ENCODE measurements at regions not wholly inside any gene's neighbourhood (a gene's known extent, or its start where the extent isn't known, plus 50 kb on each side); places are given as distances from the start of the nearest gene placed in this dataset.

DNA sequence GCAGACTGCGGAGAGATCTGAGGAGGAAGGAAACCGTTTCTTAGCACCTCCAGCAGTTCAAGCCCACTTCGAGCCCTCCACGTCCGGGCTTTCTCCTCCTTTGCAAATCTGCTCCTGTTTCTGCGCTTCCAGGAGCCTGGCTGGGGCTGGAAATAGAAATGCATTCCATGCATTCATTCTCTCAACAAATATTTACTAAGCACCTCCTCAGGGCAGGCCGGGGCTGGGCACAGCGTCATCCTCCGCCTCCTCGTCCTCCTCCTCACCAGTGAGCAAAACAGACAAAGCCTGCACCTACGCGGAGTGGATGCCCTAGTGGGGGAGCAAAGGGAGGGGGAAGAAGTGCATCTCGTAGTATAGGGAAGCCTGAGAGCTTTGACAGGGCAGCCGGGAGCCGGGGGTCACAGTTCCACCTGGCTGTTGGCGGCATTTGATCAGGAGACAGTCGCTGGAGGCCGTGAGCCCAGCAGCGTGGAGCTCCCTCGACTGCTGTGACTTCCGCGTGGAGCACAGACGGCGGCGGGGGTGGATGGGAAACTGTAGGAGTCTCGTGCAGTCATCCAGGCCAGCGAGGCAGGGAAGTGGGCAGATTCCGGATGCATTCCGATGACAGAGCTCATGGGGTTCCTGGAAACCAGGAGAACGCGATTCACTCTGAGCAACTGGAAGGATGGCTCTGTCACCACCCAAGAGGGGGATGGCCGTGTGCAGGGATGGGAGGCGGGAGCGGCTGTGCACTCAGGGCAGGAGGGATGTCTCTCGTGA lies 93.5 kb downstream of the SIK1 start:
- TF ChIP-seq POLR2A (IDR thresholded peaks at IDR 0.05): no peak
- TF ChIP-seq, protein P1, sequence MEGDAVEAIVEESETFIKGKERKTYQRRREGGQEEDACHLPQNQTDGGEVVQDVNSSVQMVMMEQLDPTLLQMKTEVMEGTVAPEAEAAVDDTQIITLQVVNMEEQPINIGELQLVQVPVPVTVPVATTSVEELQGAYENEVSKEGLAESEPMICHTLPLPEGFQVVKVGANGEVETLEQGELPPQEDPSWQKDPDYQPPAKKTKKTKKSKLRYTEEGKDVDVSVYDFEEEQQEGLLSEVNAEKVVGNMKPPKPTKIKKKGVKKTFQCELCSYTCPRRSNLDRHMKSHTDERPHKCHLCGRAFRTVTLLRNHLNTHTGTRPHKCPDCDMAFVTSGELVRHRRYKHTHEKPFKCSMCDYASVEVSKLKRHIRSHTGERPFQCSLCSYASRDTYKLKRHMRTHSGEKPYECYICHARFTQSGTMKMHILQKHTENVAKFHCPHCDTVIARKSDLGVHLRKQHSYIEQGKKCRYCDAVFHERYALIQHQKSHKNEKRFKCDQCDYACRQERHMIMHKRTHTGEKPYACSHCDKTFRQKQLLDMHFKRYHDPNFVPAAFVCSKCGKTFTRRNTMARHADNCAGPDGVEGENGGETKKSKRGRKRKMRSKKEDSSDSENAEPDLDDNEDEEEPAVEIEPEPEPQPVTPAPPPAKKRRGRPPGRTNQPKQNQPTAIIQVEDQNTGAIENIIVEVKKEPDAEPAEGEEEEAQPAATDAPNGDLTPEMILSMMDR (IDR thresholded peaks at IDR 0.05): no peak
